Neutrophil (primary cell): ENCODE measurements at regions not wholly inside any gene's neighbourhood (a gene's known extent, or its start where the extent isn't known, plus 50 kb on each side); places are given as distances from the start of the nearest gene placed in this dataset.
"Not testable (repeated sequence)": the region's sequence is repeated elsewhere in the genome, so short reads cannot be mapped to it uniquely, and the experiment has no call there.

Experiments
- H3K27ac ChIP-seq: fragments of 200-600 bp; sonication (generic); 2 replicates; pipeline ENCODE4 v1.5.1; 2016; ENCODE audit warnings: mild to moderate bottlenecking, moderate library complexity
- H3K27me3 ChIP-seq: fragments of 200-600 bp; sonication (generic); 2 replicates; pipeline ENCODE4 v1.6.0; 2016; ENCODE audit warnings: mild to moderate bottlenecking
- H3K36me3 ChIP-seq: fragments of 200-600 bp; sonication (generic); 2 replicates; pipeline ENCODE4 v1.5.1; 2017
- H3K4me1 ChIP-seq, 2 experiments: fragments of 200-600 bp in 1 of 2; sonication (generic) in 1 of 2; 1 replicate in 1 of 2; 2 replicates in 1 of 2; pipeline versions ENCODE4 v1.5.1 to v1.6.1; 2013 to 2016; ENCODE audit warnings: low read depth in 1 of 2, low read length in 1 of 2, mild to moderate bottlenecking in 1 of 2, moderate library complexity in 1 of 2; ENCODE audit not compliant: control insufficient read depth in 1 of 2, insufficient read depth in 1 of 2
- H3K4me3 ChIP-seq, 2 experiments: fragments of 200-600 bp in 1 of 2; sonication (generic) in 1 of 2; 1 replicate in 1 of 2; 2 replicates in 1 of 2; pipeline ENCODE4 v1.5.1; 2013 to 2016; ENCODE audit warnings: low read depth in 1 of 2, low read length in 1 of 2, mild to moderate bottlenecking in 1 of 2, moderate library complexity in 1 of 2
- H3K9me3 ChIP-seq: fragments of 200-600 bp; sonication (generic); 2 replicates; pipeline ENCODE4 v1.5.1; 2016
- CTCF ChIP-seq: fragments of 200-600 bp; sonication (generic); IDR thresholded peaks from 2 replicates; pipeline ENCODE4 v1.5.1; 2016; ENCODE audit warnings: antibody characterized with exemption

DNA sequence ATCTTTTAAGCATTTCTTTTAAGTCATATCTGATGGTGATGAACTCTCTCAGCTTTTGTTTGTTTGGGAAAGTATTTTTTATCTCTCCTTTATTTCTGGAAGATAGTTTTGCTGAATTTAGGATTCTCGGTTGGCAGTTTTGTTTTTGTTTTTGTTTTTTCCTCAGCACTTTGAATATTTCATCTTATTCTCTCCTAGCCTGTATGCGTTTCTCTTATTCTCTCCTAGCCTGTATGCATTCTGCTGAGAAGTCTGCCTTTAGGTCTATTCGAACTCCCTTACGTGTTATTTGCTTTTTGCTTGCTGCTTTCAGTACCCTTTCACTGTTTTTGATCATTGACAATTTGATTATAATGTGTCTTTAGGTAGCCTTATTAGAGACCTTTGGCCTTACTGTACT lies 787.8 kb upstream of the FAM174A start:
- TF ChIP-seq CTCF, result no peak
- H3K27me3 ChIP-seq, result no peaks in the 10 kb centered on the region
- no peaks in the 10 kb centered on the region for H3K4me1 ChIP-seq
- H3K27ac ChIP-seq, result no peak overlapping the region
- H3K4me3 ChIP-seq, result no peak overlapping the region
- no peaks in the 10 kb centered on the region for H3K9me3 ChIP-seq
- H3K36me3 ChIP-seq, result no peaks in the 10 kb centered on the region

GRCh38 chr5:99733146-99733545 lies 802.0 kb upstream of the FAM174A start:
- not testable (repeated sequence) for H3K36me3 ChIP-seq, H3K4me3 ChIP-seq

GRCh38 chr5:99730653-99731052 lies 801.8 kb upstream of the CHD1 start:
- H3K27ac ChIP-seq, result not testable (repeated sequence)

More at GRCh38 chr5:99733146-99733545, 802.0 kb upstream of the FAM174A start:
- H3K27me3 ChIP-seq, H3K4me1 ChIP-seq, H3K27ac ChIP-seq, H3K9me3 ChIP-seq: not testable (repeated sequence)

GRCh38 chr5:99724732-99725290 lies 796.0 kb upstream of the CHD1 start:
- Histone ChIP-seq H3K9me3 (no peaks in the 10 kb centered on the region), H3K36me3 (no peaks in the 10 kb centered on the region), H3K27ac (no peak overlapping the region), H3K4me1 (no peaks in the 10 kb centered on the region), H3K27me3 (no peaks in the 10 kb centered on the region), H3K4me3 (no peak overlapping the region)
- TF ChIP-seq CTCF, result no peak

More at GRCh38 chr5:99730653-99731052, 801.8 kb upstream of the CHD1 start:
- H3K9me3 ChIP-seq, H3K27me3 ChIP-seq, H3K4me3 ChIP-seq, H3K36me3 ChIP-seq, H3K4me1 ChIP-seq: not testable (repeated sequence)

- Histone ChIP-seq H3K4me3 (no peak overlapping the region), H3K36me3 (no peaks in the 10 kb centered on the region), H3K9me3 (no peaks in the 10 kb centered on the region), H3K27ac (no peak overlapping the region), H3K27me3 (no peaks in the 10 kb centered on the region), H3K4me1 (no peaks in the 10 kb centered on the region)
- no peak for TF ChIP-seq CTCF
These were observed 792.7 kb upstream of the CHD1 start for GRCh38 chr5:99721506-99721905.

DNA sequence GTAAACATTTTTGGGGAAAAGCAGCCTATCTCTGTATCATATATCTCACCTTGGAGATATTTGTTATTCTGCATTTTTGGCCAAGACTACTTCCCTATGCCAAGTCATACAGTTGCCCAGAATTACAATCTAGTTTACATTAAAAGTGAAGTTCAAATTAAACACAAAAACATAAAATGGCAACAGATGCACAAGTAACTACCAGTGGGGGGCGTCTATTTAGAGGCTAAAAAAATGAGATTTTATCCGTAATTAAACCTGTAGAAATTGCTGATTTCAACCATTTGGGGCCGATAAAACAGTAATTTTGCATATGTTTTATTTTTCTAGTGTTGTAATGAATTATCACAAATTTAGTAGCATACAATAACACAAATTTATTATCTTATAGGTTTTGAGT lies 787.1 kb upstream of the CHD1 start:
- no peak overlapping the region for H3K4me3 ChIP-seq
- no peaks in the 10 kb centered on the region for H3K36me3 ChIP-seq
- TF ChIP-seq CTCF, result no peak
- H3K27me3 ChIP-seq, result no peaks in the 10 kb centered on the region
- no peak overlapping the region for H3K27ac ChIP-seq
- no peaks in the 10 kb centered on the region for H3K4me1 ChIP-seq
- H3K9me3 ChIP-seq, result no peaks in the 10 kb centered on the region

GRCh38 chr5:99706160-99706559 lies 777.4 kb upstream of the CHD1 start:
- Histone ChIP-seq H3K4me1 (no peaks in the 10 kb centered on the region), H3K27ac (no peak overlapping the region), H3K9me3 (no peaks in the 10 kb centered on the region), H3K36me3 (no peaks in the 10 kb centered on the region), H3K27me3 (no peaks in the 10 kb centered on the region), H3K4me3 (no peak overlapping the region)
- TF ChIP-seq CTCF, result no peak
